HG02610 (cell line): ENCODE measurements at regions not wholly inside any gene's neighbourhood (a gene's known extent, or its start where the extent isn't known, plus 50 kb on each side); places are given as distances from the start of the nearest gene placed in this dataset.

Experiments used
- ATAC-seq: cut with Tn5 transposase; IDR thresholded peaks from one replicate; pipeline ENCODE4 v1.9.1; 2021; ENCODE audit warnings: mild to moderate bottlenecking, moderate library complexity; ENCODE audit not compliant: unreplicated experiment

- ATAC-seq, result peak; percentile 93
Observed at GRCh38 chr7:46233585-46234329, 312.7 kb upstream of the IGFBP3 start.

DNA sequence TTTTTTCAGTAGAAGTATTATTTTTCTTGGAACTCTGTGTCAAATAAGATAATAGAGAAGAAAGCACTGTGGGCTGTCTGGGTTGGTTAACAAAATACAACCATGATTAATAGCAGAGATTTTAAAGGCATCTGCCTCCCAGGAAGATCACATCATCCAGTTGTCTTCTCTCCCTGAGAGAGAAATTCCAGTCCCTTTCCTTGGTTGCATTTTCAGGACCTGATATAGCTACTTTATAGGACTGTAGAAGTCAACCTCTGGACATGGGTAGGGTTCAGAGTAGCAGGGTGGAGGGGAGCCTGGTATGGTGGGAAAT is 309.9 kb upstream of the IGFBP3 start:
- ATAC-seq, result no peak

DNA sequence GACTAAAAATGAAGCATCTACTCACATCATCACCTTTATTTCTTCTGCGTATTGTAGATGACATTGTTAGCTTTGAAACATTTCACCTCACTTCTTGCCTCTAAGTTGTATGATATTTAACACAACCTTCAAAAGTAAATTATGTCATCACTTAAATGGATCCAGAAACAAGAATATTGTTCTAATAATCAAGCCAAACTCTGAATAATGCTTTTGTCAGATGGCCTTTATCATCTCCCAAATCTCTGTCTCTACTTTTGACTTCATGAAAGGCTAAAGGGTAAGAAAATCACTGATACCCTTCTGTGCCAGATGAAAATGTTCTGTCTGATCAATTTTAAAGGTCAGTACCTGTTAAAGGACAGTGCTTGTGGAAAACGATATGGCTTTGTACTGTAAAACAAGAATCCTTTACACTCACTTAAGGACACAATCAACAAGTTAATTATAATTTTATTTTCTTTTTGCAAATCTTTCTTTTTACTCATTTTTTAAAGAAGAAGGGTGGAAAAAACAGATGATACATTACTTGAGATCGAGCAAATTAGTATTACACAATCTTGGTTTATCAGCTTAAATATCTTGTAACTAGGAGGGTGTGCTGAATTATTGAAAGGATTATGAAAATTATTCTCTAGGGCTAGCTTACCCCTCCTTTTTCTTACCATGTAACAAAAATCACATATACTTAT is 309.4 kb upstream of the IGFBP3 start:
- ATAC-seq, result no peak

DNA sequence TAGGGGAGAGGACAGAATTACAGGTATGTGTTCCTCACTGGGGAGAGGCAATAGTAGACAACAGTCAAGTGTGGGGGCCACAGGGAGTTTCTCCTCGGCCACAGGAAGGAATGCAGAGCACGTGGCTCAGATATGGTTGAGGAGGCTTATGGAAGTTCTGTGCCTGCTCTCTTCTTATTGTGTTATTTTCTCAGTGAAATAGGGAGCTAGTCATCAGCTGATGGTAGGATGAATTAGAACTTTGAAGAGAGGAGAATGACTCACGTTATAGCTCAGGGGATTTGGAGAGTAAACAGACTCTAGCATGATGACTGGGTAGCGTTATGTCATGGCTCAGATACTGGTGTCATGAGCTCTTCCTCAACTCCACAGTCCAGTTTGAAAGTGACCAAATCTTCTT is 308.3 kb upstream of the IGFBP3 start:
- ATAC-seq, result no peak

DNA sequence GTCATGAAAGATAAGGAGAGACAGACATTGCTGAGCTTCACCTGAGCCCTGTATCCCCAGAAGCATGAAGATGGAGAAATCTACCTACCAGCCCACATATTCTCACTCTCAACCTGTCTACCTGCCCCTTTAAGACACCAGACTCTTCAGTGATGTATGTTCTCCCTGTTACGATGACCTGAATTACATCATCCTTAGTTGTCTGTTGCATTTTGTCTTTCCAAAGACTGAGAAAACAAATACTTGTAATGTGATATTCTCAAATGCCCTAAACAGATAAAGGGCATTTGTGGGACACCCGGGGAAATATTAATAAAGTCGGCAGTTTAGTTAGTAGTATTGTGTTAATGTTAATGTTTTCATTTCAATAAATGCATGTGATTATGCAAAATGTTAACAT is 305.8 kb upstream of the IGFBP3 start:
- no peak for ATAC-seq

- no peak for ATAC-seq
Observed at GRCh38 chr7:46224363-46224762, 303.3 kb upstream of the IGFBP3 start.

- no peak for ATAC-seq
Observed at GRCh38 chr7:46220066-46220630, 299.1 kb upstream of the IGFBP3 start.

DNA sequence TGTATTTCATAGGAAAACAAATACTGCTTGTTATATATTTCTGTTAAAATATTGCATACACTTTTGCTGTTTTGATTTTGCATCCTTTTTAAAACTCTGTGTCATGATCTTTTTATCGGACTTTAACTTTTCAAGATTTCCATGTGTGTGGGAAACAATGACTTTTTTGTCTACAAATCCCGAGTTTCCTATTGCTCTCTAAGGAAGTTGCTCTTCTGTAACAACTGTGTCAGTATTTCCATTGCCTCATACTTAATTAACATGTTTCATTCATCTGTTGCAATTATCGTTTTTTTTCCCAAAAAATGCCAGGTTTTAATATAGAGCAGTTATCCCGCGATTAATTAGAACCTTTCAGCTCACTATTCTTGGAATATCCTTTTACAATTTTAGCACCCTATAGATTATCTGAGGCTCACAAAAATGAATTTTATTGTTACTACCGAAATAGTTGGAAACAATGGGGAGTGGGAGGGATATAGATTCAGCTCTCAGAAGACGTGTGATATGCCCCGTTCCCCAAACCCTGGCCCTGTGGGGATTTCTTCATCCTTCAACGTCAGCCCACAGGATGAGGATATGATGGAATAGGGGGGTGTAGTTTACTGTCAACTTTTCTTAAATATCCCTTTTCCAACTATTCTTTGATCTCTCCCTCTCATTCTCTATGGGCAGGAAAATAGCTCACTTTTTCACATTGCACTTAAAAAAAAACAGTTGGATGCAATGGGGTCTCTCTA is 297.6 kb upstream of the IGFBP3 start:
- no peak for ATAC-seq

DNA sequence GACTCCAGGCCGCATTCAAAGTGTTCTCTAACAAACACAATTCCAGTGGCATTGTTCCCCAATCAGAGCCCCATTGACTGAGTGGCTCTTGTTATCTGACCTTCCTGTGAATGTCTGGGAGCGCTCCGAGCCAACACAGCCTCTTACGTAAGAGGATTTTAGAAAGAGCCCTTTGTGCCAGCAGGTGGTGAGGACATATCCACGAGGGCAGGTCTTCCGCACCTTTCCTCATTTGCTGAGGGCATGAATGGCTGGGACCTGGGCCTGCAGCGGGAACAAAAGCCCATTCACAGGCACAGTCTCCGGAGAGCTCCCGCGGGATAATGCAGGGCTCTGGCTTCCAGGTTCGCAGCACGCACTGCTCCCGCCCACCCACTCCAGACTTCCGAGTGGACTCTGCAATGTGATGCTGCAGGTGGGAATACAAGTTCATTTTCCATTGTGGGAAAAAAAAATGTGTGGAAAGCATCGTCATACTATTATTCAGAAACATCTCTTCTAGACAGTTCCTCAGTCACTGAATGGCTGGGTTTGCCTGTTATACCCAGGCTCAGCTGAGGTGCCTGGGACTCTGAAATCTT is 295.0 kb upstream of the IGFBP3 start:
- ATAC-seq, result no peak

DNA sequence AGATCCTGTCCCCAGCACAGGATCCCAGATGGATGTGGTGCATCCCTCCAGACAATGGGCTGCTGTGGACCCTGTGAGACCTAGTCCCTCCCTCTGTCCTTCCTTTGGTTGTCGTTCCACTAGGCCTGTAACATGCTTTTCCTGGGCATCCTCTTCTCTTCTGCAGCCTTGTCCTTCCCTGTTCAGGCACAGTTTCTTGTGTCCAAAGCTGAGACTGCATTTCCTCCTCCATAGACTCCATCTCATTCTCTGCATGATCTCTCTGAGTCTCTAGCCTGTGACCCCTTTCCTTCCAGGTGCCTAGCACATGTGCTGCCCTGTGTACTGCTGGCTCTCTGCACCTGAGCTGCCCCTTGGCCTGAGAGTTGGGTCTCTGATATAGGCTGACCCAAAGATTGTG is 293.5 kb upstream of the IGFBP3 start:
- ATAC-seq, result no peak

GRCh38 chr7:46213154-46213537 is 292.1 kb upstream of the IGFBP3 start:
- no peak for ATAC-seq

- no peak for ATAC-seq
Observed at GRCh38 chr7:46212425-46213153, 291.5 kb upstream of the IGFBP3 start.

DNA sequence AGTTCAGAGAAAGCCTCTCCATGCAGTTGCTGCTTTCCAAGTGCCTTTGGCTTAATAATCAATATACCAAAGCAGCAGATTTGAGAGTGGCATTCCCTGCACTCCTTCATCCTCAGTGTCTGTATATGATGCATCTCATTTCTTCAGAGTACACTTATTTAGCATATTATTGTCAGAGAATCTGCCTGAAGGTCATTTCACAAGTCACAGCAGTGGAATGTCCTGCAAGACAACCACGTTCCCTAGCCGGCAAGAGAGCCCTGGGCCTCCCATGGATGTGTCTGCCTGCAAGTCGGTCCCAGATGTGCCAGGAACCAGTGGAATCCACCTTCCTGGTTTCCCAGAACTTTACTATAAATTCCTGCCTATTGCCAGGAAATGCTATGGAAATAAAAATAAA is 289.4 kb upstream of the IGFBP3 start:
- ATAC-seq, result no peak

- ATAC-seq, result no peak
Observed at GRCh38 chr7:46209611-46210388, 288.7 kb upstream of the IGFBP3 start.

DNA sequence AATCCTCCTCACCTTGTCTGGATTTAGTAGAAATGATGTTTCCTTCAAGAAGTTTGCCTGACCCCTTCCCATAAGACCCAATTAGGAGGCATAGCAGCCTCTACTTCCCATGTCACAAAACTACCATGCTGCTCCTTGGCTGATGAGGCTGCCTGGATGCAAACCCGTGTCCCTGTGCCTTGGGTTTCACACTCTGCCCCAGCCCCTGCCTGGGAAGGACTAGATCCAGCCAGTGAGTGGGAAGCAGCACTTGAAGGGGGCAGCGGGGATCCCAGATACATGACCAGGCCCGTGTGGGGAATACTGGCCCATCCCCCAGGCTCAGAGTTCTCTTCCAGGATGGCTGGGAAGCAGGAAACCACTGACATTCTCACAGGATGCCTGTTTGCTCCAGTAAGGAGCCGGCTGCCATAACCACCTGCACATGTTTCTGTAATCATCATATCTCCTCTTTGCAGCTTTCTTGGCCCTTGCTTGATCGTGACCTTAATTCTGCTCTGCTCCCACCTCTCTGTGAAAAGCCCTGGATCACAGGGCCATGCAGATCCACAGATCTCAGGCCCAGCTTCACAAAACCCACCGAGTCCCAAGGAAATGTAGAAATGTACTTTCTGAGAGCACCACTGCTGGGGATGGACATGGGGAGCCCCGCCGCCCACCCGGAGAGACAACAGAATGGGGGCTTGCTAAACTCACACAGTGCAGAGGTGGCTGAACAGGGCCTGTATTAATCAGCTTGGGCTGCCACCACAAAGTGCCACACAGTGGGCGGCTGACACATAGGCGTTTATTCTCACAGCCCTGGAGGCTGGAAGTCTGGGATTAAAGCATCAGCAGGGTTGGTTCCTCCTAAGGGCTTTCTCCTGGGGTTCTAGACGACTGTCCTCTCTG is 287.8 kb upstream of the IGFBP3 start:
- no peak for ATAC-seq

DNA sequence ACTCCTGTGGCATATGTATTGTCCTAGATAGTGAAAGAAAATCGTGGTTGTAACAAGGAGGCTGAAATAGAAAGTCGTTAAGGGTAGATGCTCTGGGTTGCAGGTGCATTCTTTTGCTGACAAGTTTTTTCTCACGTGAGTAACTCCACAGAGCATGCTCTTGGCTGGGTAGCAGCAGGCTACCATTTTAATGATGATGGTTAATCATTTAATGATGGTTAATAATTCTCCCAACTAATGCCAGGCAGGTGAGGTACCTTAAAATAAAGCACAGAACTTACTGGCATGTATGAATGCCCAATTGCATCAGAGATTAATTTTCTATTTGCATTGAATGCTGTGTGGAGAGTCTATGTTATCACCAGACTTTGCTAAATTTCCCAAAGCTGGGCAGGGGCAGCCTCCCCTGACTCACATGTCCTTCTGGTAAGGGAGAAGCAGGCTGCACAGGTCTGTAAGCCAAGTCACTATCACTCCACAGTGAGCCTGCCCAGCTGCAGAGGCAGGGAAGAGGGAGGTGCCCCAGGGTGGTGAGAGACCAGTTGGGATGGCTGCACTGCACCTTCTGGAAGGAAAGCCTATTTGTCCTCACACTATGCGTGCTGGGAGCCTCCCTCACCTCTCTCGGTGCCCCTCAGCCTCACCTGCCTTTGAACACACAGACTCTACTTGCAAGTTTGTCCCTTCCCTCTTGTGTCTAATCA is 287.0 kb upstream of the IGFBP3 start:
- no peak for ATAC-seq

GRCh38 chr7:46206476-46207060 is 285.5 kb upstream of the IGFBP3 start:
- no peak for ATAC-seq

- no peak for ATAC-seq
Observed at GRCh38 chr7:46205478-46205877, 284.4 kb upstream of the IGFBP3 start.
